LoVo (cell line): ENCODE measurements at regions not wholly inside any gene's neighbourhood (a gene's known extent, or its start where the extent isn't known, plus 50 kb on each side); places are given as distances from the start of the nearest gene placed in this dataset.

ENCODE experiments used
- DNase-seq: peaks from one replicate; pipeline ENCODE4 v3.0.0-alpha.2; 2016; ENCODE audit warnings: low spot score

DNA sequence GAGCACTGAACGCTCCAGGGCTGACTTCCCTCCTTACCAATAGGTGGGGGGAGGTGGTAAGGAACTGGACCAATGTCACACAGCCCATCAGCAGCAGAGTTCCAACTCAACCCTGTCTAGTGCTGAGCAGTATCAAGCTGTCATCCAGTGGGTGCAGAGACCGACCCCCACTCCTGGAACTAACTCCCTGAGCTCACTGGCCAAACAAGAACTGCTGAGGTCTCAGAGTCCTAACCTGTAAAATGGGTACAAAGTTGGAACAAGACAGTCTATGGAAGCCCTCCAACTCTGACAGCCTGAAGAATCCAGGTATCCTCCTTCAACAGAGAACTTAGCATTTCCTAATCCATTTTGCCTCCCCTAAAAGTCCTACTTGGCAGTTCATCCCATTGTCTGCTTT, 91.1 kb upstream of the CLMN start:
- DNase-seq: no peak

DNA sequence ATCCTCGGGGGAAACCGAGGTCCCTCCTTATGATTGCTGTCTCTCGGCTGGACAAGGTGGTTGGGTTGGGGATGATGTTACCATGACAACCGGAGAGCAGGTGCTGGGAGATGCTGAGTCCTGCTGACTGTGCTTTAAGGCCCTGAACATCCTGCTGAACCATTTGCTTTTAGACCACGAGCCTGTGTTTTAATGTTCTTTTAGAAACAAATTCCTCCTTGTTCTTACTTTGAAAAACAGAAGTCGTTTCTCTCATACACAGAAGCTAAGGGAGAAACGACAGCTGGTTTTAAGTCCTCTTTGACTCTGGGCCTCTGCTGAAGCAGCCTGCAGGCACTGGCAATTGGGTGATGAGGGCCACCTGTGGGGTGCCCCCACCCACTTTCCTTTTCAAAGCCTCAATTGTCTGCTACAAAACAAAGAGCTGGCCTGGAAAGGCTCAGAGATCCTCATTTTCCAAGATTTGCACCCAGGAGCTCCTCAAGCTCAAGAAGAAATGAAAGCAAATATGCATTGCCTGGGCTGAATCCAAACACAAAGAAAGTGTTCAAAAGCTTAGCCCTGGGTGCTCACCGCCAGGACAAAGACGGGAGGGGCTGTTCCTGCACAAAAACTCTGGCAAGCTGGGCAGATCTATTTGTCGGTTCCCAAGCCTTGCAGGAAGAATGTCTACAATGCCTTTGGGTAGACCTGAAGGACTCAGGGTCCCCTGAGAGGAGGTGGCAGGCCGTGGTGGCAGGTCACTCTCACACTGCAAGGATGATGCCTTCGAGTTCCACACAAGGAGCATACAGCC, 90.0 kb upstream of the CLMN start:
- no peak for DNase-seq

DNA sequence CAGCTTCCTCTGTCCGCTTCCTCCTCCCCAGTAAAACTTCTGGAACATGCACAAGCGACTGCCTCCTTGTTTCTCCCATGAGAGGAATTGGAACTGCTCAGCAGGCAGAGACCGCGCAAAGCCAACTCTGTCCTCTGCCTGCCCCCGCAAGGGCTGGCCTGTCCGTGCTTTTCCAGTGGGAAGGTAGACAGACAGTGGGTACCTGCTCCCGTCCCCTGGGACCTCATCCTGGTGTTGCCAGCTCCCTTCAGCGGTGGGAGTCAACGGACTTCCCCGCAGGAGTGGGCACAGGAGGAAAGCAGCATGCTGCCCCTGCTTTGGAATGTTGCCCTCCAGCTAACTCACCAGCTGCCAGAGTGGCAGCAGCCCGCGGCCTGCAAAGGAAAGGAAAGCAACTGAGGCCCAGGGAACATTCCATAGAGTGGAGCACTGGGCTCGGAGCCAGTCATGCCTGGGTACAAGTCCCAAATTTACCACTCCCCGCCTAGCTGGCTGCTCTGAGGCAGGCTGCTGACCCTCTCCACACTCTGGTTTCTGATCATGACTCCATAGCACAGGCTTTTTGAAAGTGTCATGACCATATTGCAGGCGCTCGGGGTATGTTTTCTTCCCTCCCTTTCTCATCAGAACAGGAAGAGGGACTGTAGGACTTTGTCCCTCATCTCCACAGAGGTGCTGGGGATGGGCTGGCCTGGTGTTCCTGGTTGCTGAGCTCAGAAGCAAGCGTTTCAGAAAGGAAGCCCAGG, 89.2 kb upstream of the CLMN start:
- DNase-seq: no peak

DNA sequence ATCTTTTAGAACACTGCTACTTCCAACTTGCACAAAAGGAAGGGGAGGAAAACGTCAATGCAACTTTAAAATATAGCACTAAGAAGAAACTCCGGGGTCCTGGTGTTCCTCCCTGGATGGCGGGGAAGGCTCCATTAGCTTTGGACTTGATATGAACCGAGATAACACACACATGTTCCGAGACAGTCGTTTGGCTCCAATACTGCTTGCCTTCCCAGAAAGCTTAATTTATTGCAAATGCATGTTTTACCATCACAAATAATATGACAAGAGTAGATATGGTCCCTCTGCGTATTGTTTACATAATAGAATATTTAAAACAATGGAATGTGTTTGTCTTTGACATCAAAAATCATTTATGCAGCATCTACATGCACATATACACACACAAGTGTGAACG, 87.6 kb upstream of the CLMN start:
- no peak for DNase-seq

DNA sequence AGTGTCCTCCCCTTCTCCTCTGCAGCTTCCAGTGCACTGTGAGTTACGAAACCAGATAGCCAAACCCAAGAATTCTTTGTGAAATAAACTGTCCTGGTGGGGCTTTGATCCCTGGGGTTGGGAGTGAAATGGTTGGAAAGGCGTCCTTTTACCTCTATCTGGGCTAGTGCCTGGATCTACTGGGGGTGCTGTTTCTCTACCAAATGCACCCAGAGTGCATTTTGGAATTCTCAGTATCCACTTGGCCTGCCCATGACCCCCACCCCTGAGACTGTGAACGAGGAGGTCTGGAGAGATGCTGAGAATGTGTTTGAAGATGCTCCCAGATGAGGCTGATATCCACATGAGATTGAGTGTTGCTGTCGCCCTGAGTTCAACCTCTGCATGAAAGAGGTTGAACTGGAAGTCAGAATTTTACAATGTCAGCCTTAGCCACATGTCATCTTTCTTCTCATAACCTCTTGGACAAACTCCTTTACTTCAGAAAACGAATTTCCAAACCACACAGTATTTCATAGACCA, 87.1 kb upstream of the CLMN start:
- DNase-seq: no peak

DNA sequence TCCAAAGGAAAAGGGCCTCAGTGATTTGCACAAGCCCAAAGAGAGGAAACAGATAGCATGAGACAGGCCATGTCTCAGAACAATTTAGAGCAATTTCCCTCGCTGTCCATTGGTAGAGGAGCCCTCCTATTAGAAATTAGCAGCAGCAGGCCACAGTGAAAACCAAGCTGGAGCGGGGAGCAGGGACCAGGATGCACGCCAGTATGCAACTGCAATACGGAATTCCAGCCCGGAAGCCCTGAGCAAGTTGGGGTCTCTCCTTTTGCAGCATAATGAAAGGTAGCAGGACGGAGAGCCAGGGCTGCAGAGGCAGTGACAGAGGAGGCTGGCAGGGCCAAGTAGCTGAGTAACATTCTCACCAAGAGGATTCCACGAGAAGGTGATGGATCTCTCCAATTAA, 84.9 kb upstream of the CLMN start:
- DNase-seq: no peak

DNA sequence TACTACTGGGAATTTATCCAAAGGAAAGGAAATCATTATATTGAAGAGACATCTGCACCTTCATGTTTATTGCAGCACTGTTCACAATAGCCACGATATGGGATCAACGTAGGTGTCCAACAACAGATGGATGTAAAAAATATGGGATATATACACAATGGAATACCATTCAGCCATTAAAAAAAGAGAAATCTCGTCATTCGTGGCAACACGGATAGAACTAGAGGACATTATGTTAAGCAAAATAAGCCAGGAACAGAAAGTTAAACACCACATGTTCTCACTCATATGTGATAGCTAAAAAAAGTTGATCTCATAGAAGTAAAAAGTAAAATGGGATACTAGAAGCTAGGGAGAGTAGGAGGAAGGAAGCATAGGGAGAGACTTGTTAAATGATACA, 82.9 kb upstream of the CLMN start:
- no peak for DNase-seq

DNA sequence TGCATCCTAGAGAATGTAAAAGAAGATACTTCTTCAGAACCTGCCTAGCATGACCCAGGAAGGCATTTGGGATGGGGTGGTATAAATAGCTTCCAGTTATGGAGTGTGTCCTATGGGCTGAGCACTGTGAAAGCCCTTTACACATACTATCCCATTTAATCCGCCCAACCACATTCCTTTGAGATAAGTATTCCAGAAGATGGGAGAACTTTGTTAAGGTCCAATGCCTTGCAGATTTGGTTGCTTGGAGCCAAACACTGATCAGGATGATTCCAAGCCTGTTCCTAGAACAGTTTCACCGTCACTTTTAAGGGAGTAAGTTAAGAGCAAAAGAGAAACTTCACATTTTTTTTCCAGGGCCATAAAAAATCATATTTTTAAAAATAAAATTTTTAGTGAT, 82.5 kb upstream of the CLMN start:
- no peak for DNase-seq

DNA sequence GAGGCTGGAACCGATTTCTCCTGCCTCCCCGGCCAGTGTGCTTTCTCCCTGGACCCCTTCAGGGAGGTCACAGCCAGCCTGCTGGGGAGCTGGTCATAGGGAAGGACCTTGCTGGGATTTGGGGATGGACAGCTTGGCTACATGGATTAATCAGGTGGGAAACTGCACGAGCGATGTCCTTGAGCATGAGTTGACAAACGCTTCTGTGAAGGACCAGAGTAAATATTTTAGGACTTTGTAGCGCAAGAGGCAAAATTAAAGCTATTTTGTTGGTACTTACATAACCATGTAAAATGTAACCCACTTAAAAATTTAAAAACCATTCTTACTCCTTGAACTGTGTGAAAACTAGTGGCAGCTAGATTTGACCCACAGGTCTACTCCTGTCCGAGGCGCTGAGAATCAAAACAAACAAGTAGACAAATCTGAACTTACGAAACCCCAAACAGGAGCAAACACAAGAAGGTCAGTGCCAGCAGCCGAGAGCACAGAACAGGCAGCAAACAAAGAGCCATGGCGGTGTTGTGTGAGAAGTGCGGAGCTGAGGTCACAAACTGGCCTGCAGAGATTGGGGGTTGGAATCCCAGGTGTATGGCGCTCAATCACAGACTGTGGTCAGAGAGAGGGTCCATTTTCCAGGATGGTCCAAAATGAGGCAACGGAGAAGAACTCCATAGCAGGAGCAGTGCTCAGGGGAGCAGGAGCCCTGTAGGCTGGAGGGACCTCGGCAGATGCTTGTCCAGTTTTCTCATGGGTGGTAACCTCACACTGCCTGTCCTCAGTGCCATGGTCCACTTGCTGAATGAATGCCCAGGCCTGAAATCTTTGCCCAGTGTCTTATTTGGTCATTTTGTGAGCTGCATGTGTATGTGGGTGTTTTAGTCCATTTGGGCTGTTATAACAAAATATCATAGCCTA, 79.2 kb upstream of the CLMN start:
- no peak for DNase-seq

DNA sequence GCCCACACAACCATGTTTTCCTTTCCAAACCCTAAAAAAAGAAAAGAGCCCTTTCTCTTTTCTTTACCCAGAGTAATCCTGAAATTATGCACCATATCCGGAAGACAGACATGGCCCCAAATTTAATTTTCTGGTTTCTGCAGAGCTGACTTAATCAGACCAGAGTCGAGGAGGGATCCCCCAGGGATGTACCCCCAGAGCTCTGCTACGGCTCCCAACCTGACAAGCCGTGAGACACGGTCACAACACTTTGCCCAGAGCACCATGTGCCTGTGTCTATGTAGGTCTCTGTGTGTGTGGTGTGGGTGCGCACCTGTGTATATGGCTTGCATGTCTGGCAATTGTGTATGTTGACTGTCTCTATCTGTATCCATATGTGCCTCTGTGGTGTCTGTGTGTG, 77.6 kb upstream of the CLMN start:
- DNase-seq: no peak

DNA sequence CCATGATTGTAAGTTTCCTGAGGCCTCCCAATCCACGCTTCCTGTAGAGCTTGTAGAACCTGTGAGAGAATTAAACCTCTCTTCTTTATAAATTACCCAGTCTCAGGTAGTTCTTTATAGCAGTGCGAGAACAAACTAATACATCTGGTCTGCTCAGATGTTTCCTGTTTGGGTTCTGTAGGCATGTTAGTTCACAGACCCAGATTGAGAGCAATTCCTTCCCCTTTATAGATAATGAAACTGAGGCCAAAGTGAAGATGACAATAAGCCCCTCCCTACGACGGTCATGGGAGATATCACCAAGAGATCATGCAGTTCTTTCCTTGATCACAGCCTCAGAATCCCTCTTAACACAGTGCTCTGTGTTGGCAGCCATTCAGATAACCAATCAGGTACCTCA, 76.5 kb upstream of the CLMN start:
- no peak for DNase-seq

DNA sequence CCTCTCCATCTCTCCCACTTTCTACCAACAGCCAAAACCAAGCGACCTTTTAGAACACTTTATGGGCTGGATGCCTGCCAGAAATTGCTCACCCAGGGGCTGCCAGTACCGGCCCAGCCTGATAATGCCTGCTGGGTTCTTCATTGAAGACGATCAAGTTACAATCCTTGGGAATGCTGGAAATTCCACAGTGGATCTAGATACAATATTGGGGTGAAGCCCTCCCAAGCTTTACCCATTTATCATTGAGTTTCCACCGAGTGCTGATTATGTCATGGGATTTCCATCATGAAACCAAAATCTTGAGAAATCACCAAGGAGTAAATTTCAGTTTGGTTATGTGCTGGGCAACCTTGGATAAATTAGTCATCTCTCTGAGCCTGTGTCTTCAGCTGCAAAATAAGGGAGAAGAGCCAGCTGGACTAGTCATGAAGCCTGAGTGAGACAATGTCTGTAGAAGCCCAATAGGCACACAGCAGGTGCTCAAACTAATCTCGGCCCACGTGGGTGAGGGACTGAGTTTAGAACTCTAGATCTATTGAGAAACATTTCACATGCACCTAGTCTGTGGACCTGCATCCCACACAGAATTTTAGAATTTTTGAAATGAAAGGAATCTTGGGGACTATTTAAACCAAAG, 75.5 kb upstream of the CLMN start:
- DNase-seq: no peak

DNA sequence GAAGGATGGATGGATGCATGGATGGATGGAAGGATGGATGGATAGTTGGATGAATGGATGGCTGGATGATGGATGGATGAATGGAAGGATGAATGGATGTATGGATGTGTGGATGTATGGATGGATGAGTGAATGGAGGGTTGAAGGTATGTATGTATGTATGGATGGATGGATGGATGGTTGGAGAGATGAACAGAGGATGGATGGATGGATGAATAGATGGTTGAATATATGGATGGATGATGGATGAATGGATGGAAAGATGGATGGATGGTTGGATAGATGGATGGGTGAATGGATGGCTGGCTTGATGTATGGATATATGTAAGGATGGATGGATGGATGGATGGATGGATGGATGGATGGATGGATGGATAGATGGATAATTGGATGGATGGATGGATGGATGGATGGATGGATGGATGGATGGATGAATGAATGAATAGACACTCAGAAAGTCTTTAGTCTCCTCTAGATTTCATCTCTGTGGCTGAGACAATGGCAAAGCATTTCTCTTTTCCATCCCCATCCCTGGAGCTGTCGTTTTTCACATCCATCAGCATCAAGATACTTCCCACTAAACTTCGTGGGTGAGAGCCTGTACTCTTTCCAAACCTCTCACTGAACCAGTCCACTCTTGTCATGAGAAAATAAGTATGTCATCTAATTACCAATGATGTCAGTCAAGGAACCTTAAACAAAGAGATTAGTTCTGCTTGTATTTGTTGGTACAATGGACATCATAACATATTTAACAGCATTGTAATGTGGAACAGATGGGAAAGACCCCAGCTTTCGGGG, 74.8 kb upstream of the CLMN start:
- no peak for DNase-seq

DNA sequence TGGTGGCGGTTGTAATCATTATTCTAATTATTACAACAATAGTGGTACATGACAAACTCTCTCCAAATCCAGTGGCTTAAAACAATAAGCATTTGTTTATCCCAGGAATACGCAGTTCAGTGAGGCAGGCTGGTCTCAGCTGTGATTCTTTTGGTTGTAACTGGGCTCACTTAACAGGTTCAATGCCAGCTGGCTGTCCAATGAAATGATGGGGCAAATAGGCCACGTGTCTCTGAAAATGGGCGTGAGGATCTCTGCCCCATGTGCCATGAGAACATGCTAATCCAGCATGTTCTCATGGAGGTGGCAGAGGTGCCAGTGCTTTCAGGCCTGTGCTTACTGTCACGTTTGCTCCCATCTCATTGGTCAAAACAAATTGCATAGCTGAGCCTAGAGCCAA, 73.1 kb upstream of the CLMN start:
- DNase-seq: no peak

DNA sequence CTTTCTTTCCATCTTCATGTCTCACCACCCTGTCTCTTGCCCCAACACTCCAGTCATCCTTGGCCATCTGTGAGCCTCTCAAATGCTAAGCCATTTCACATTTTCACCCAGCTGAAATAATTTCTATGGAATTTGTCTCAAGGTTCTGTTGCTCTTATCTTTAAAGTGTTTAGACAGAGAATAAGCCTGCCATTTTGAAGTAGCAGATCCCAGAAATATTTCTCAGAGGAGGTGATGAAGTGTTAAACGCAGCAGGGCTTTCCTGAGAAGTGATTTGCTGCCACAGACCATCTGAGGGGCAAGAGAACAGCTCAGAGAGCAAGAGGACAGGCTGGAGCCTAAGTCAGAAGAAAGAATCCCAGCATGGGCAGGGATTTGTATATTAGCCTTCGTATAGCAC, 71.6 kb upstream of the CLMN start:
- DNase-seq: no peak

DNA sequence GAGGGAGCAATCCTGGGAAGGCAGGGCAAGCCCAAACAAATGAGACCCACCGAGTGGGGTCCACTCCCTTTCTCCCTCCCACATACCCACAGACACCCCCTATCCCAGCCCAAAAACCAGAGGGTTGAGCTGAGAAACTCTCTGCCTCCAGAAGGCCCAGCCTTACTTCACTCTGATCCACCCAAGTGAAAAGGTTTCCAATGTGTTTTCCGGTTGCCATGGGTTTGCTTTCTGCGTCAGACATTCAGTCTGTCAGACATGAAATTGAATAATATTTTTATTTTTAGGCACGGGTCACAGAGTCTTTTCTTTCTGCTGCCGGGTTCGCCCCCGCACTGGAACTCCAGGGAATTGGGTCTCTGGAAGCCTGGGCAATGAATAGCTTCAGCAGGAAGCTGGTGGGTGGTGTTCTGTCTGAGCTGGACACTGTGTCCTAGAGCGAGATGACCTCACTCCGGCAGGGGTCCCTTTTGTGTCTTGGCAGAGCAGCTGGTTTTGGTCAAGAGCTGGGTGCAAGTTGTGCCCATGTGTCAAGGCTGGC, 69.8 kb upstream of the CLMN start:
- DNase-seq: no peak

DNA sequence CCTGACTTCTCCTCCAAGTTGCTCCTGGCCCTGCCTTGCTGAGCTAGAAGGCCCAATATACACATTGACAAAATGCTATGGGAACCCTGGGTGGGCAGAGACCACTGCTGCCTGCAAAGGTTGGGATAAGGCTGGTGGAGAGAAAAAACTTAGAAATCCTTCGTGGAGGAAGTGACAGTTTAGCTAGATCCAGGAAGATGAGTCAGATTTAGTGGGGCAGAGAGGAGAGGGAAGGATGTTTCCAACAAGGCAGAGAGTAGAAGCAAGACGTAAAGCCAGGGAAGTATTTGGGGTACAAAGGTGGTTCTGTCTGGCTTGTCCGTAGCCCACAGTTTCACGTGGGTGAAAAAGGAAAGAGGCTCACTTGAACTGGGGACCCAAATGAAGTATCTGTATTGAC, 69.0 kb upstream of the CLMN start:
- no peak for DNase-seq

DNA sequence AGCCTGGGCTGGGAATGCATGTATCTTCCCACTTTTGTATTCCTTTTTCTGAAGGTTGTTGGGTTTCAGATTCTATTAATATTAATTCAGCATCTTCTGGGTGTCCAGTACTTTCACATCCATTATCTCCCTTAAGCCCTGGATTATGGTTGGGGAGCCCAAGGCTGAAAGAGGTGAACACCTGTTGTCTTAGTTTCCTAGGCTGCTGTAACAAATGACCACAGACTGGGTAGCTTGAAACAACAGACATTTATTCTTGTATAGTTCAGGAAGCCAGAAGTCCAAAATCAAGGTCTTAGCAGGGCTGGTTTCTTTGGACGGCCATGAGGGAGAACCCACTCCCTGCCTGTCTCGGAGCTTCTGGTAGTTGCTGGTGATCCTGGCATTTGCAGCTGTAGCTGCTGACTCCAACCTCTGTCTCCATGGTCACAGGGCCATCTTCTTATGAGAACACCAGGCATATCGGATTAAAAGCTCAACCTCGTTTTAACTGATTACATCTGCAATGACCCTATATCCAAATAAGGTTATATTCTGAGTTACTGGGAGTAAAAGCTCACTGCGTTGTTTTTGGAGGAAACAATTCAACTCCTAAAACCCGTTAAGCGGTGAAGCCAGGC, 68.2 kb upstream of the CLMN start:
- DNase-seq: no peak

DNA sequence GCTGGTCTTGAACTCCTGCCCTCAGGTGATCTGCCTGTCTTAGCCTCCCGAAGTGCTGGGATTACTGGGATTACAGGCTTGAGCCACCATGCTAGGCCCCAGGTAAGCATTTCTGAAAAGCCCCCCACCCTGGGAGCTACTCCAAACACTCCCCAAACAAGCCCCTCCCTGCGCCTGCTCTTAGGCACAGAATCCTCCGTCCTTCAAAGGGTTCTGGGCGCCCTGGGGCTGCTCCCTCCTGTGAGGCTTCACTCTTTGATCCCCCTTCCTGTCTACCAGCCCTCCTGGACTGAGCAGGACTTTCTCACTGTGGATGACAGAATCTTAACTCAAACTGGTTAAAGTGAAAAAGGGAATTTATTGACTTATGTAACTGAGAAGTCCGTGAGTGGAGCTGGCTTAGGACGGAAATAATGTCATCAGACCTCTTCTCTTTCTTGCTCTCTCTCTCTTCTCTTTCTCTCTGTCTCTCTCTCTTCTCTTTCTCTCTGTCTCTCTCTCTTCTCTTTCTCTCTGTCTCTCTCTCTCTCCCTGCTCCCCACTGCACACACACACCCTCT, 66.9 kb upstream of the CLMN start:
- no peak for DNase-seq

DNA sequence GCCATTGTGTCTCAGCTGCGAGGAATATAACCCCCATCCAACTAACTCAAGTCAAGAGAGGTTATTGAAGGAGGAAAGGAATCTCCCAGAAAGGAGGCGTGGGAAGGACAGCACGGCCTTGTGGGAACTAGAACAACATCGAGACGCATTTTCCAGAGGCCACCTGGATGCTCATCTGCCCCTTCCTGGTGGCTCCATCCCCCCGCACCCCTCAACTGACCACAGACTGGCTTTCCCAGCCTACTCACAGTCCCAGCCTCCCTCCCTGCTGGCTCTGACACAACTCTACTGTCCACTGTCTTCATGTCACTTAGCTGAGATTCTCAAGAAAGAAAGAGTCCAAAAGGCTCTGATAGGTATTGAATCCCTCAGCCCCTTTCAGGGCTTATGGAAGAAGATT, 66.0 kb upstream of the CLMN start:
- no peak for DNase-seq
